B cell (primary cell): ENCODE measurements at regions not wholly inside any gene's neighbourhood (a gene's known extent, or its start where the extent isn't known, plus 50 kb on each side); places are given as distances from the start of the nearest gene placed in this dataset.

ENCODE experiments used
- EZH2 ChIP-seq: IDR thresholded peaks from 2 replicates; pipeline ENCODE4 v1.6.1; 2012; ENCODE audit warnings: borderline replicate concordance, low read depth, mild to moderate bottlenecking, moderate library complexity, low read length; ENCODE audit not compliant: insufficient read depth, poor library complexity, severe bottlenecking
- TF ChIP-seq, protein P1 (sequence below): fragments of 200-600 bp; IDR thresholded peaks from one replicate; pipeline ENCODE4 v1.8.0; 2022; ENCODE audit warnings: antibody characterized with exemption, mild to moderate bottlenecking

DNA sequence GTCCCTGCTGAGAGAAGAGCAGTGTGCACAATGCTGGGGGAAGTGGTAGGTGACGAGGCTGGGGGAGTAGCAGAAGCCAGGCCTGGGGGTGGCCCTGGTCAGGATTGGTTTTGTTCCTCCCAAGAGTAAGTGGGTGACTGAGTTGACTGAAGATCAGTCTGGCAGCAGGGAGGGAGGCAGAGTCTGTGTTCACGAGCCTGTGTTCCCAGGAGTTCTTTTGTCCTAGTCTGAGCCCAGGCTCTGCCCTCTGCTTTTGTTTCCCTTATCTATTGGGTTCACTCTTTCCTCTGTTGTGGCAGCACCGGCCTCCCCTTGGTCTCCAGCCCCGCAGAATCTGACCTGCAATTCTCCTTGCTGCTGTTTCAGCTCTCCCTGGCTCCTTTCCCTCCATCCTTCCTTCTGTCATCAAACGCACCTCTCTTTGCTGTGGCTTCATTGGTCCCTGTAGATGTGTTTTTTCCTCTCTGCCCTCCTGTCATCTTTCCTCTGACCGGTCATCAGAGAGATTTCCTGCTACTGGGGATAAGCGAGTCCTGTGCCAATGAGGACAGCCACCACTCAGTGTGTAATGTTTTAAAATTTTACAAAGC lies 607.4 kb downstream of the KIF4B start:
- TF ChIP-seq, protein P1, sequence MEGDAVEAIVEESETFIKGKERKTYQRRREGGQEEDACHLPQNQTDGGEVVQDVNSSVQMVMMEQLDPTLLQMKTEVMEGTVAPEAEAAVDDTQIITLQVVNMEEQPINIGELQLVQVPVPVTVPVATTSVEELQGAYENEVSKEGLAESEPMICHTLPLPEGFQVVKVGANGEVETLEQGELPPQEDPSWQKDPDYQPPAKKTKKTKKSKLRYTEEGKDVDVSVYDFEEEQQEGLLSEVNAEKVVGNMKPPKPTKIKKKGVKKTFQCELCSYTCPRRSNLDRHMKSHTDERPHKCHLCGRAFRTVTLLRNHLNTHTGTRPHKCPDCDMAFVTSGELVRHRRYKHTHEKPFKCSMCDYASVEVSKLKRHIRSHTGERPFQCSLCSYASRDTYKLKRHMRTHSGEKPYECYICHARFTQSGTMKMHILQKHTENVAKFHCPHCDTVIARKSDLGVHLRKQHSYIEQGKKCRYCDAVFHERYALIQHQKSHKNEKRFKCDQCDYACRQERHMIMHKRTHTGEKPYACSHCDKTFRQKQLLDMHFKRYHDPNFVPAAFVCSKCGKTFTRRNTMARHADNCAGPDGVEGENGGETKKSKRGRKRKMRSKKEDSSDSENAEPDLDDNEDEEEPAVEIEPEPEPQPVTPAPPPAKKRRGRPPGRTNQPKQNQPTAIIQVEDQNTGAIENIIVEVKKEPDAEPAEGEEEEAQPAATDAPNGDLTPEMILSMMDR = no peak
- no peak for TF ChIP-seq EZH2
